PC-9 (cell line): ENCODE measurements at regions not wholly inside any gene's neighbourhood (a gene's known extent, or its start where the extent isn't known, plus 50 kb on each side); places are given as distances from the start of the nearest gene placed in this dataset.

ENCODE experiments used
- CTCF ChIP-seq: fragments of 200-600 bp; sonication (generic); conservative IDR thresholded peaks from 2 replicates; pipeline ENCODE4 v1.6.1; 2017; ENCODE audit warnings: mixed run types, antibody characterized with exemption, mild to moderate bottlenecking, moderate library complexity
- EZH2 ChIP-seq: fragments of 200-600 bp; sonication (generic); IDR thresholded peaks from 2 replicates; pipeline ENCODE4 v1.8.0; 2017; ENCODE audit warnings: antibody characterized with exemption, low read depth

GRCh38 chr17:34163123-34163522, 92.0 kb upstream of the CCL2 start:
- TF ChIP-seq CTCF (no peak), EZH2 (no peak)
